H9 (cell line): ENCODE measurements at regions not wholly inside any gene's neighbourhood (a gene's known extent, or its start where the extent isn't known, plus 50 kb on each side); places are given as distances from the start of the nearest gene placed in this dataset.

Experiments used
- DNase-seq: peaks from one replicate; pipeline ENCODE4 v3.0.0-alpha.2; 2017
- H2AFZ ChIP-seq: one replicate; pipeline ENCODE4 v1.6.1; 2013; ENCODE audit warnings: mild to moderate bottlenecking, low read length, control low read depth, moderate library complexity
- H2AK5ac ChIP-seq: 2 replicates; pipeline ENCODE4 v1.6.1; 2013; ENCODE audit warnings: low read length, control low read depth, mixed read lengths; ENCODE audit not compliant: insufficient read length
- H2BK120ac ChIP-seq: one replicate; pipeline ENCODE4 v1.6.1; 2013; ENCODE audit warnings: low read depth, mild to moderate bottlenecking, low read length, control low read depth, inconsistent platforms; ENCODE audit not compliant: poor library complexity, severe bottlenecking
- H2BK12ac ChIP-seq: 2 replicates; pipeline ENCODE4 v1.6.1; 2013; ENCODE audit warnings: low read length, control low read depth, mixed read lengths, low read depth; ENCODE audit not compliant: insufficient read length
- H2BK15ac ChIP-seq: 2 replicates; pipeline ENCODE4 v1.6.1; 2013; ENCODE audit warnings: low read depth, low read length, control low read depth
- H2BK20ac ChIP-seq: one replicate; pipeline ENCODE4 v1.6.1; 2013; ENCODE audit warnings: low read depth, mild to moderate bottlenecking, low read length, control low read depth, inconsistent platforms; ENCODE audit not compliant: poor library complexity, severe bottlenecking
- H2BK5ac ChIP-seq: 2 replicates; pipeline ENCODE4 v1.6.1; 2013; ENCODE audit warnings: low read length, control low read depth, mixed read lengths; ENCODE audit not compliant: insufficient read length
- H3K14ac ChIP-seq: 2 replicates; pipeline ENCODE4 v1.6.1; 2013; ENCODE audit warnings: low read length, control low read depth; ENCODE audit not compliant: insufficient read depth
- H3K18ac ChIP-seq: 2 replicates; pipeline ENCODE4 v1.6.1; 2013; ENCODE audit warnings: low read depth, mild to moderate bottlenecking, mixed read lengths, low read length, control low read depth; ENCODE audit not compliant: insufficient read length
- H3K23ac ChIP-seq: 2 replicates; pipeline ENCODE4 v1.6.1; 2013; ENCODE audit warnings: low read length, control low read depth, mixed read lengths, low read depth; ENCODE audit not compliant: insufficient read length
- H3K23me2 ChIP-seq: 2 replicates; pipeline ENCODE4 v1.6.1; 2013; ENCODE audit warnings: low read depth, mild to moderate bottlenecking, mixed read lengths, low read length, control low read depth; ENCODE audit not compliant: insufficient read length, poor library complexity, severe bottlenecking
- H3K27ac ChIP-seq: 2 replicates; pipeline ENCODE4 v1.5.1; 2013; ENCODE audit warnings: low read length, control low read depth, mixed read lengths, low read depth; ENCODE audit not compliant: insufficient read length
- H3K27me3 ChIP-seq: 2 replicates; pipeline ENCODE4 v1.6.1; 2013; ENCODE audit warnings: low read length, control low read depth, inconsistent platforms; ENCODE audit not compliant: insufficient read depth
- H3K4ac ChIP-seq: 2 replicates; pipeline ENCODE4 v1.6.1; 2013; ENCODE audit warnings: low read depth, mild to moderate bottlenecking, control low read depth, inconsistent platforms, low read length, moderate library complexity
- H3K4me1 ChIP-seq: 2 replicates; pipeline ENCODE4 v1.6.1; 2013; ENCODE audit warnings: low read length, control low read depth, inconsistent platforms; ENCODE audit not compliant: insufficient read depth
- H3K4me2 ChIP-seq: 2 replicates; pipeline ENCODE4 v1.6.1; 2013; ENCODE audit warnings: low read length, control low read depth, mixed read lengths; ENCODE audit not compliant: insufficient read length, insufficient read depth
- H3K56ac ChIP-seq: 2 replicates; pipeline ENCODE4 v1.6.1; 2013; ENCODE audit warnings: low read depth, mild to moderate bottlenecking, mixed read lengths, low read length, control low read depth; ENCODE audit not compliant: insufficient read length
- H3K79me1 ChIP-seq: 2 replicates; pipeline ENCODE4 v1.6.1; 2013; ENCODE audit warnings: low read depth, mild to moderate bottlenecking, moderate library complexity, low read length, control low read depth, inconsistent platforms; ENCODE audit not compliant: insufficient read depth, poor library complexity, severe bottlenecking
- H3K79me2 ChIP-seq: 2 replicates; pipeline ENCODE4 v1.6.1; 2013; ENCODE audit warnings: low read length, control low read depth, inconsistent platforms; ENCODE audit not compliant: insufficient read depth
- H3K9ac ChIP-seq: 2 replicates; pipeline ENCODE4 v1.6.1; 2013; ENCODE audit warnings: low read length, control low read depth, mixed read lengths; ENCODE audit not compliant: insufficient read length; ENCODE audit errors: extremely low read depth
- H3K9me3 ChIP-seq: one replicate; pipeline ENCODE4 v1.6.1; 2013; ENCODE audit warnings: low read depth, low read length, inconsistent platforms; ENCODE audit not compliant: control insufficient read depth
- H3T11ph ChIP-seq: one replicate; pipeline ENCODE4 v1.6.1; 2013; ENCODE audit warnings: mild to moderate bottlenecking, low read length, control low read depth, inconsistent platforms
- H4K20me1 ChIP-seq: one replicate; pipeline ENCODE4 v1.6.1; 2013; ENCODE audit not compliant: control insufficient read depth, insufficient read length, insufficient read depth
- H4K5ac ChIP-seq: 2 replicates; pipeline ENCODE4 v1.6.1; 2013; ENCODE audit warnings: low read depth, mild to moderate bottlenecking, mixed read lengths, low read length, control low read depth; ENCODE audit not compliant: insufficient read length
- H4K8ac ChIP-seq: replicated peaks from 2 replicates; pipeline ENCODE4 v1.6.1; 2013; ENCODE audit warnings: low read length, control low read depth, mixed read lengths, low read depth; ENCODE audit not compliant: insufficient read length
- H4K91ac ChIP-seq: 2 replicates; pipeline ENCODE4 v1.6.1; 2013; ENCODE audit warnings: low read depth, mild to moderate bottlenecking, moderate library complexity, mixed read lengths, low read length, control low read depth; ENCODE audit not compliant: insufficient read length
- H3K27ac Mint-ChIP-seq, 3 experiments: 2 replicates in 2 of 3; 3 replicates in 1 of 3; pipeline ENCODE4 v1.8.0; 2020 to 2021; ENCODE audit warnings: mixed read lengths in 3 of 3, mild to moderate bottlenecking in 1 of 3, moderate library complexity in 1 of 3
- H3K27me3 Mint-ChIP-seq: 2 replicates; pipeline ENCODE4 v1.8.0; 2021; ENCODE audit warnings: low read depth, mild to moderate bottlenecking, moderate library complexity, mixed read lengths
- H3K36me3 Mint-ChIP-seq, 3 experiments: 2 replicates in 2 of 3; 3 replicates in 1 of 3; pipeline ENCODE4 v1.8.0; 2020 to 2021; ENCODE audit warnings: low read depth in 3 of 3, mixed read lengths in 3 of 3; ENCODE audit not compliant: insufficient read depth in 1 of 3
- H3K4me1 Mint-ChIP-seq, 2 experiments: 2 replicates each; pipeline ENCODE4 v1.8.0; 2020; ENCODE audit warnings: mixed read lengths in 2 of 2
- H3K4me3 Mint-ChIP-seq, 2 experiments: 2 replicates in 1 of 2; 3 replicates in 1 of 2; pipeline ENCODE4 v1.8.0; 2020 to 2021; ENCODE audit warnings: mild to moderate bottlenecking in 2 of 2, mixed read lengths in 2 of 2, moderate library complexity in 1 of 2
- H3K9me3 Mint-ChIP-seq, 2 experiments: 2 replicates in 1 of 2; 3 replicates in 1 of 2; pipeline ENCODE4 v1.8.0; 2020; ENCODE audit warnings: mild to moderate bottlenecking in 2 of 2, mixed read lengths in 2 of 2, moderate library complexity in 1 of 2
- WGBS: extraction: QIAGEN DNeasy Blood & Tissue Kit; methylation state at CpG from one replicate; pipeline ENCODE4 v1.1.7; 2013; ENCODE audit warnings: missing lambda C conversion rate, low lambda C conversion rate, mixed read lengths; ENCODE audit not compliant: insufficient read length; ENCODE audit errors: extremely low coverage; 5-methylcytosine and 5-hydroxymethylcytosine counted together
- TF ChIP-seq, protein P1 (sequence below): fragments of 200-600 bp; sonication (generic); conservative IDR thresholded peaks from 3 replicates; pipeline ENCODE4 v1.8.0; 2021; ENCODE audit warnings: antibody characterized with exemption, mild to moderate bottlenecking

DNA sequence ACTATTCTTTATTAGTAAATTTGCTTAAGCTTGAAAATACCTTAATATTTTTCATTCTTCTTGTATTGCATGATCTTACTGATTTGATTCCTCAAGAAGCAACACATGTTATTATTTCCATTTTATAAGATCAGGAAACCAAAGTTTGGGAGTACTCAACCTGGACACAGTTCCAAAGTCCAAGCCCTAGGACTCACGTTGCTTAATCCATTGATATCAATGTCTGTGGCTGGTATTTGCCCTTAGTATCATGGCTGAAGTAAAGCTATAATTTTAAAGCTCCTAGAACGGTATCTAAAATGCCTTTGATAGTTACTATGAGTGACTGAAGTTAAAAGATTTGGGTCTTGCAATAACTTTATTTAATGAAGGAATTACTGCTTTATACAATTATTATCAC is 1045.3 kb downstream of the TUSC7 start:
- Mint-ChIP-seq H3K4me3 (no peak overlapping the region), H3K36me3 (no peaks in the 10 kb centered on the region), H3K9me3 (no peaks in the 10 kb centered on the region), H3K4me1 (peaks cover 3 to 10% of the 10 kb centered on the region in 2 experiments; a peak in 3 of 4 replicates), H3K27ac (no peak overlapping the region), H3K27me3 (no peaks in the 10 kb centered on the region)
- Histone ChIP-seq H2BK12ac (no peak overlapping the region), H3K27me3 (no peaks in the 10 kb centered on the region), H3K4me2 (no peak overlapping the region), H3K4ac (no peak overlapping the region), H3K14ac (no peak overlapping the region), H4K8ac (no peak overlapping the region), H3K9ac (no peak overlapping the region), H3K27ac (no peak overlapping the region), H2AFZ (no peak overlapping the region), H3K56ac (no peak overlapping the region), H3K9me3 (no peaks in the 10 kb centered on the region), H2AK5ac (no peak overlapping the region), H2BK15ac (no peak overlapping the region), H2BK5ac (no peak overlapping the region), H2BK120ac (no peak overlapping the region), H3K23me2 (no peaks in the 10 kb centered on the region), H3K23ac (no peak overlapping the region), H4K20me1 (no peaks in the 10 kb centered on the region), H4K5ac (no peak overlapping the region), H3K79me2 (no peaks in the 10 kb centered on the region), H3K79me1 (no peaks in the 10 kb centered on the region), H3K4me1 (no peaks in the 10 kb centered on the region; the same call in 1 of the 2 replicates), H3K18ac (no peak overlapping the region), H2BK20ac (no peak overlapping the region), H3T11ph (no peak overlapping the region), H4K91ac (no peak overlapping the region)
- TF ChIP-seq, protein P1, sequence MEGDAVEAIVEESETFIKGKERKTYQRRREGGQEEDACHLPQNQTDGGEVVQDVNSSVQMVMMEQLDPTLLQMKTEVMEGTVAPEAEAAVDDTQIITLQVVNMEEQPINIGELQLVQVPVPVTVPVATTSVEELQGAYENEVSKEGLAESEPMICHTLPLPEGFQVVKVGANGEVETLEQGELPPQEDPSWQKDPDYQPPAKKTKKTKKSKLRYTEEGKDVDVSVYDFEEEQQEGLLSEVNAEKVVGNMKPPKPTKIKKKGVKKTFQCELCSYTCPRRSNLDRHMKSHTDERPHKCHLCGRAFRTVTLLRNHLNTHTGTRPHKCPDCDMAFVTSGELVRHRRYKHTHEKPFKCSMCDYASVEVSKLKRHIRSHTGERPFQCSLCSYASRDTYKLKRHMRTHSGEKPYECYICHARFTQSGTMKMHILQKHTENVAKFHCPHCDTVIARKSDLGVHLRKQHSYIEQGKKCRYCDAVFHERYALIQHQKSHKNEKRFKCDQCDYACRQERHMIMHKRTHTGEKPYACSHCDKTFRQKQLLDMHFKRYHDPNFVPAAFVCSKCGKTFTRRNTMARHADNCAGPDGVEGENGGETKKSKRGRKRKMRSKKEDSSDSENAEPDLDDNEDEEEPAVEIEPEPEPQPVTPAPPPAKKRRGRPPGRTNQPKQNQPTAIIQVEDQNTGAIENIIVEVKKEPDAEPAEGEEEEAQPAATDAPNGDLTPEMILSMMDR, result no peak
- no CpG with 5 or more reads among the region's 2 CpGs for WGBS
- DNase-seq, result no peak
